HepG2 (cell line): ENCODE measurements at regions not wholly inside any gene's neighbourhood (a gene's known extent, or its start where the extent isn't known, plus 50 kb on each side); places are given as distances from the start of the nearest gene placed in this dataset.

Experiments used
- ATAC-seq: fragments of 200-7000 bp; cut with Tn5 transposase; 3 replicates; pipeline ENCODE4 v1.9.1; 2020; ENCODE audit warnings: mild to moderate bottlenecking, moderate library complexity
- BruUV-seq: library from RNA; stranded (reverse); fragments of 400-500 nt; replicated peaks from 2 replicates; lab custom pipeline; 2021; lab: Mats Ljungman, UMichigan
- CTCF ChIA-PET: fragments of 300-600 bp; formaldehyde crosslinking; extraction: SDS; loops from one replicate; lab custom pipeline; 2021; ENCODE audit warnings: low total read pairs, inconsistent platforms, low intra/inter-chr PET ratio; lab: Yijun Ruan, JAX
- POLR2A ChIA-PET: fragments of 350-600 bp; sonication (Branson Sonifier 250); formaldehyde crosslinking; loops from one replicate; lab custom pipeline; 2020; ENCODE audit warnings: antibody characterized with exemption, inconsistent platforms; lab: Yijun Ruan, JAX
- DNase-seq: peaks from one replicate; pipeline ENCODE4 v3.0.0-alpha.2; 2015; ENCODE audit warnings: low spot score
- FAIRE-seq: peaks from 3 replicates; lab custom pipeline; 2011; peaks lifted over from hg19 to GRCh38; lab: Jason Lieb, UNC
- H2AFZ ChIP-seq: one replicate; pipeline ENCODE4 v1.6.1; 2011; ENCODE audit warnings: low read length, inconsistent platforms
- H3K27ac ChIP-seq: fragments of 300-600 bp; 3 replicates; pipeline ENCODE4 v1.8.0; 2011; ENCODE audit warnings: mixed run types, mild to moderate bottlenecking, mixed read lengths, low read length, inconsistent platforms; ENCODE audit not compliant: insufficient read depth; ENCODE audit errors: extremely low read length
- H3K27me3 ChIP-seq, 2 experiments: fragments of 200-600 bp in 1 of 2; 2 replicates in 1 of 2; 3 replicates in 1 of 2; pipeline versions ENCODE4 v1.6.0 to v1.8.0; 2011; ENCODE audit warnings: low read length in 2 of 2, mild to moderate bottlenecking in 2 of 2, moderate library complexity in 2 of 2, inconsistent platforms in 1 of 2; ENCODE audit not compliant: insufficient read depth in 2 of 2, control insufficient read depth in 1 of 2
- H3K36me3 ChIP-seq, 2 experiments: fragments of 200-600 bp in 1 of 2; replicated peaks in 1 of 2; 2 replicates in 1 of 2; 3 replicates in 1 of 2; pipeline versions ENCODE4 v1.5.1 to v1.8.0; 2011; ENCODE audit warnings: low read length in 2 of 2, inconsistent platforms in 1 of 2; ENCODE audit not compliant: insufficient read depth in 2 of 2, control insufficient read depth in 1 of 2
- H3K4me1 ChIP-seq: 2 replicates; pipeline ENCODE4 v1.5.1; 2012; ENCODE audit warnings: low read length, inconsistent platforms; ENCODE audit not compliant: insufficient read depth
- H3K4me2 ChIP-seq: 2 replicates; pipeline ENCODE4 v1.6.0; 2011; ENCODE audit warnings: low read depth, low read length, inconsistent platforms
- H3K4me3 ChIP-seq, 3 experiments: fragments of 200-600 bp in 1 of 3; sonication (generic), shearing (Covaris generic) in 1 of 3; replicated peaks in 1 of 3; 2 replicates each; pipeline ENCODE4 v1.5.1; 2011 to 2016; ENCODE audit warnings: low read length in 3 of 3, inconsistent platforms in 2 of 3, low read depth in 2 of 3, mild to moderate bottlenecking in 2 of 3, control low read depth in 1 of 3, mixed read lengths in 1 of 3; ENCODE audit not compliant: insufficient read depth in 1 of 3
- H3K79me2 ChIP-seq: one replicate; pipeline ENCODE4 v1.6.1; 2011; ENCODE audit warnings: low read length, inconsistent platforms; ENCODE audit not compliant: insufficient read depth
- H3K9ac ChIP-seq: 2 replicates; pipeline ENCODE4 v1.6.0; 2011; ENCODE audit warnings: mild to moderate bottlenecking, low read depth, low read length, inconsistent platforms; ENCODE audit not compliant: insufficient read depth
- H3K9me3 ChIP-seq: 2 replicates; pipeline ENCODE4 v1.5.1; 2012; ENCODE audit warnings: mild to moderate bottlenecking, low read length
- H4K20me1 ChIP-seq: 2 replicates; pipeline ENCODE4 v1.6.0; 2011; ENCODE audit warnings: inconsistent platforms, mild to moderate bottlenecking, low read length, moderate library complexity; ENCODE audit not compliant: insufficient read depth
- ARNT ChIP-seq: fragments of 450-650 bp; IDR thresholded peaks from 2 replicates; pipeline ENCODE4 v1.6.1; 2017
- CC2D1A ChIP-seq: sonication (generic); formaldehyde crosslinking; IDR thresholded peaks from 2 replicates; pipeline ENCODE4 v1.8.1; 2023; ENCODE audit warnings: mild to moderate bottlenecking, missing genetic modification reagents
- JUN ChIP-seq: sonication (generic); formaldehyde crosslinking; IDR thresholded peaks from 2 replicates; pipeline ENCODE4 v1.4.0; 2020; ENCODE audit warnings: mild to moderate bottlenecking, missing genetic modification reagents
- SMYD3 ChIP-seq: sonication (generic); formaldehyde crosslinking; IDR thresholded peaks from 2 replicates; pipeline ENCODE4 v1.8.1; 2023; ENCODE audit warnings: mild to moderate bottlenecking, missing genetic modification reagents
- ZFP62 ChIP-seq: sonication (generic); formaldehyde crosslinking; IDR thresholded peaks from 2 replicates; pipeline ENCODE4 v1.4.0; 2020; ENCODE audit warnings: missing genetic modification reagents
- ZNF138 ChIP-seq: sonication (generic); formaldehyde crosslinking; IDR thresholded peaks from 2 replicates; pipeline ENCODE4 v1.5.0; 2020; ENCODE audit warnings: mild to moderate bottlenecking, low read depth, missing genetic modification reagents
- ZNF333 ChIP-seq: sonication (generic); formaldehyde crosslinking; IDR thresholded peaks from 2 replicates; pipeline ENCODE4 v1.4.0; 2020; ENCODE audit warnings: mild to moderate bottlenecking, missing genetic modification reagents, borderline replicate concordance
- ZNF598 ChIP-seq: sonication (generic); formaldehyde crosslinking; IDR thresholded peaks from 2 replicates; pipeline ENCODE4 v1.5.1; 2020; ENCODE audit warnings: mild to moderate bottlenecking, missing genetic modification reagents, borderline replicate concordance
- ZNF749 ChIP-seq: sonication (generic); formaldehyde crosslinking; IDR thresholded peaks from 2 replicates; pipeline ENCODE4 v1.8.0; 2022; ENCODE audit warnings: mild to moderate bottlenecking, missing genetic modification reagents, moderate library complexity, borderline replicate concordance
- WGBS: methylation state at CpG from one replicate; pipeline ENCODE4 v1.1.6; 2017; ENCODE audit warnings: low lambda C conversion rate; 5-methylcytosine and 5-hydroxymethylcytosine counted together
- in situ Hi-C: cut with HindIII; loops from 2 replicates; pipeline ENCODE4 v1.10.0; 2017; ENCODE audit warnings: low pct_unique_long_range_greater_than_20kb; ENCODE audit not compliant: extremely low pct_ligation_motif_present
- intact Hi-C: fragments of 100-400 bp; cut with micrococcal nuclease; formaldehyde crosslinking; loops from one replicate; pipeline ENCODE4 v1.10.0; 2022; ENCODE audit not compliant: unreplicated experiment
- TF ChIP-seq, protein P1 (sequence below), 2 experiments: sonication (generic) in 1 of 2; formaldehyde crosslinking in 1 of 2; IDR thresholded peaks; 2 replicates each; pipeline versions ENCODE4 v1.6.1 to v1.9.0; 2014 to 2022; ENCODE audit warnings: antibody characterized with exemption in 1 of 2, borderline replicate concordance in 1 of 2, inconsistent platforms in 1 of 2, low read depth in 1 of 2, missing genetic modification reagents in 1 of 2
- TF ChIP-seq, protein P2 (sequence below): sonication (generic); formaldehyde crosslinking; IDR thresholded peaks from 2 replicates; pipeline ENCODE4 v1.8.0; 2023; ENCODE audit warnings: mild to moderate bottlenecking, missing genetic modification reagents
- TF ChIP-seq, protein P3 (sequence below): sonication (generic); formaldehyde crosslinking; conservative IDR thresholded peaks from 2 replicates; pipeline ENCODE4 v1.4.0; 2020; ENCODE audit warnings: missing genetic modification reagents
- TF ChIP-seq, protein P4 (sequence below): sonication (generic); formaldehyde crosslinking; IDR thresholded peaks from 2 replicates; pipeline ENCODE4 v1.8.1; 2023; ENCODE audit warnings: mild to moderate bottlenecking, moderate library complexity, missing genetic modification reagents

DNA sequence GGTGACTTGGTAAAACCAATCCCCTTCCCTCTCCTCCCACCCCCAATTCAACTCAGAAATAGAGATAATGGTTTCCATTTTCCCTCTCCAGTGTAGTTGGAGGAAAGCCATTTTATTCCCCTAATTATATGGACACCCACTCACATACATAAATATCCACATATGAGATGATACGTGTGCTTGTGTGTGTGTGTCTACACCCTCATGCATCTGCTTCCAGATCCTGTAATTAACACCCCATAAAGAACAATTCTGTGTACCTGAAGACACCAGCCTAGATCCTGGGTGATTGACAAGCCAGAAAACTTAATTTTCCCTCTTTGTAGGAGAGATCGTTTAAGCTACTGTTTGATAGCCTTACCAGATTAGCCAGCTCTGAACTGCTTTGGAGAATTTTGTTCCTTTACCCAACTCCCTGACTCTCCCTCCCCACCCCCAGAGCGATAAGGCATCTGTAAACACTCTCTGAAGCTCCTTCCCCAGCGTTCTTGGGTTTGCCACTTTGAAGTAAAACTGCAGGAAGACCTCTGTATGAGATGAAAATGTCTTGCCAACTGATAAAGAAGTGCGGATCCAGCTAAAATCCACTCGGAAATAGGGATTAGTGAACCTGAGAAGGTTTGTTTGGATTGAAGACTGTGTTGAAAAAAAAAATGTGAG lies 175.7 kb downstream of the RGS9 start (continued):
- TF ChIP-seq, protein P1, sequence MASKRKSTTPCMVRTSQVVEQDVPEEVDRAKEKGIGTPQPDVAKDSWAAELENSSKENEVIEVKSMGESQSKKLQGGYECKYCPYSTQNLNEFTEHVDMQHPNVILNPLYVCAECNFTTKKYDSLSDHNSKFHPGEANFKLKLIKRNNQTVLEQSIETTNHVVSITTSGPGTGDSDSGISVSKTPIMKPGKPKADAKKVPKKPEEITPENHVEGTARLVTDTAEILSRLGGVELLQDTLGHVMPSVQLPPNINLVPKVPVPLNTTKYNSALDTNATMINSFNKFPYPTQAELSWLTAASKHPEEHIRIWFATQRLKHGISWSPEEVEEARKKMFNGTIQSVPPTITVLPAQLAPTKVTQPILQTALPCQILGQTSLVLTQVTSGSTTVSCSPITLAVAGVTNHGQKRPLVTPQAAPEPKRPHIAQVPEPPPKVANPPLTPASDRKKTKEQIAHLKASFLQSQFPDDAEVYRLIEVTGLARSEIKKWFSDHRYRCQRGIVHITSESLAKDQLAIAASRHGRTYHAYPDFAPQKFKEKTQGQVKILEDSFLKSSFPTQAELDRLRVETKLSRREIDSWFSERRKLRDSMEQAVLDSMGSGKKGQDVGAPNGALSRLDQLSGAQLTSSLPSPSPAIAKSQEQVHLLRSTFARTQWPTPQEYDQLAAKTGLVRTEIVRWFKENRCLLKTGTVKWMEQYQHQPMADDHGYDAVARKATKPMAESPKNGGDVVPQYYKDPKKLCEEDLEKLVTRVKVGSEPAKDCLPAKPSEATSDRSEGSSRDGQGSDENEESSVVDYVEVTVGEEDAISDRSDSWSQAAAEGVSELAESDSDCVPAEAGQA (IDR thresholded peaks at IDR 0.05; ENCODE audit: low read depth), result no peak
- TF ChIP-seq, protein P1 (CRISPR knock-in tag; IDR thresholded peaks at IDR 0.05; ENCODE audit: borderline replicate concordance), result no peak
- no peak for TF ChIP-seq ZNF333

DNA sequence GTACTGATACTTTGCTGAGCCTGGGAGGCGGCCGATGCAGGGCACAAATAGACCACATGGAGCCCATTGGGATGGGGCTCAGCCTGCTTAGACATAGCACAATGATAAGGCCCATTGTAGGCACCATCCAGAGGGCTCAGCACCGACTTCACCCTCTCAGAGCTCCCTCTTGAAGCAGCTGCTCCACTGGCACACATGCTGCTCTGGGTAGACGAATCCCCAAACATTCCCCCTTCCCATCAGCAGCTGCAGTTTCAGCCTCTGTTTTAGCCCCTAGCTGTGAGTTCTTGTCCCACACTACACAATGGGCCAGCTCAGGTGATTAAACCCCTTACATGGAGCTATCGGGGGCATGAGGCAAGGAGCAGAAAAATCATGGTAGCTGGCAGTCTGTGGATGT lies 174.1 kb downstream of the RGS9 start:
- no peak overlapping the region for H2AFZ ChIP-seq
- no peak for FAIRE-seq
- H3K9me3 ChIP-seq, result no peaks in the 10 kb centered on the region
- no peak for DNase-seq
- no peak overlapping the region for H3K4me3 ChIP-seq
- H4K20me1 ChIP-seq, result no peaks in the 10 kb centered on the region
- H3K36me3 ChIP-seq, result no peaks in the 10 kb centered on the region
- no peak overlapping the region for H3K4me2 ChIP-seq
- intact Hi-C loops (no loop called here), in situ Hi-C loops (no loop called here)
- H3K27me3 ChIP-seq, result peaks cover 0 to 26% of the 10 kb centered on the region in 2 experiments; a peak in 3 of 5 replicates
- no peaks in the 10 kb centered on the region for H3K79me2 ChIP-seq
- ATAC-seq, result no peak; the same call in 2 of the 3 replicates
- H3K27ac ChIP-seq, result no peak overlapping the region
- WGBS, result 26% methylated on average over 4 of the region's 5 CpGs
- no peak overlapping the region for H3K9ac ChIP-seq
- ChIA-PET CTCF (no interaction called here), POLR2A (no interaction called here)
- no peaks in the 10 kb centered on the region for H3K4me1 ChIP-seq
- BruUV-seq, result no TSS peak
- TF ChIP-seq ZNF749 (CRISPR knock-in tag) (no peak), SMYD3 (CRISPR knock-in tag) (no peak), CC2D1A (CRISPR knock-in tag) (no peak), ARNT (no peak), ZFP62 (no peak), ZNF598 (no peak), ZNF138 (CRISPR knock-in tag) (no peak), JUN (no peak)
- TF ChIP-seq, protein P2, sequence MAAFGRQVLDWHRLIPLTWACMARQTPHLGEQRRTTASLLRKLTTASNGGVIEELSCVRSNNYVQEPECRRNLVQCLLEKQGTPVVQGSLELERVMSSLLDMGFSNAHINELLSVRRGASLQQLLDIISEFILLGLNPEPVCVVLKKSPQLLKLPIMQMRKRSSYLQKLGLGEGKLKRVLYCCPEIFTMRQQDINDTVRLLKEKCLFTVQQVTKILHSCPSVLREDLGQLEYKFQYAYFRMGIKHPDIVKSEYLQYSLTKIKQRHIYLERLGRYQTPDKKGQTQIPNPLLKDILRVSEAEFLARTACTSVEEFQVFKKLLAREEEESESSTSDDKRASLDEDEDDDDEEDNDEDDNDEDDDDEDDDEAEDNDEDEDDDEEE (CRISPR knock-in tag), result no peak
- TF ChIP-seq, protein P3, sequence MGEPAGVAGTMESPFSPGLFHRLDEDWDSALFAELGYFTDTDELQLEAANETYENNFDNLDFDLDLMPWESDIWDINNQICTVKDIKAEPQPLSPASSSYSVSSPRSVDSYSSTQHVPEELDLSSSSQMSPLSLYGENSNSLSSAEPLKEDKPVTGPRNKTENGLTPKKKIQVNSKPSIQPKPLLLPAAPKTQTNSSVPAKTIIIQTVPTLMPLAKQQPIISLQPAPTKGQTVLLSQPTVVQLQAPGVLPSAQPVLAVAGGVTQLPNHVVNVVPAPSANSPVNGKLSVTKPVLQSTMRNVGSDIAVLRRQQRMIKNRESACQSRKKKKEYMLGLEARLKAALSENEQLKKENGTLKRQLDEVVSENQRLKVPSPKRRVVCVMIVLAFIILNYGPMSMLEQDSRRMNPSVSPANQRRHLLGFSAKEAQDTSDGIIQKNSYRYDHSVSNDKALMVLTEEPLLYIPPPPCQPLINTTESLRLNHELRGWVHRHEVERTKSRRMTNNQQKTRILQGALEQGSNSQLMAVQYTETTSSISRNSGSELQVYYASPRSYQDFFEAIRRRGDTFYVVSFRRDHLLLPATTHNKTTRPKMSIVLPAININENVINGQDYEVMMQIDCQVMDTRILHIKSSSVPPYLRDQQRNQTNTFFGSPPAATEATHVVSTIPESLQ, result no peak
- TF ChIP-seq, protein P4, sequence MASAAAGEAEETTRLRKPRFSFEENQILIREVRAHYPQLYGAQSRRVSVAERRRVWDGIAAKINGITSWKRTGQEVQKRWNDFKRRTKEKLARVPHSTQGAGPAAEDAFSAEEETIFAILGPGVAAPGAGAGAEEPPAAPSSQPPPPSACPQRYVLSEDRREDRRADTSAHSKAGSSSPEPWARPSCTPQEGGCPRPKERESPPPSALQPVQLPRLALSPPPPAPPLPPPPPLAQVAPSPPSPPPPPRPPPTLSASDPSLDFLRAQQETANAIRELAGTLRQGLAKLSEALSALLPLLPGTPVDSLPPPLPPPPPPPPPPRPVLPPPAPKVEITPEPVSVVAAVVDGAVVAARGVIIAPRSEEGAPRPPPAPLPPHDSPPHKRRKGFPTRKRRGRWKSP (CRISPR knock-in tag), result no peak
